Duodenal mucosa (tissue), 2 donors: ENCODE measurements at regions not wholly inside any gene's neighbourhood (a gene's known extent, or its start where the extent isn't known, plus 50 kb on each side); places are given as distances from the start of the nearest gene placed in this dataset.

Experiments
- H3K27ac ChIP-seq: one replicate; pipeline ENCODE4 v1.7.0; 2013; ENCODE audit warnings: low read depth, low read length
- H3K27me3 ChIP-seq, 2 donors: one replicate each; pipeline ENCODE4 v1.7.0; 2013; ENCODE audit warnings: low read length in 2 of 2, control low read depth in 1 of 2; ENCODE audit not compliant: insufficient read depth in 2 of 2, control insufficient read depth in 1 of 2
- H3K36me3 ChIP-seq, 2 donors: one replicate each; pipeline ENCODE4 v1.7.0; 2013; ENCODE audit warnings: low read length in 2 of 2, control low read depth in 1 of 2; ENCODE audit not compliant: insufficient read depth in 2 of 2, control insufficient read depth in 1 of 2
- H3K4me1 ChIP-seq, 2 donors: one replicate each; pipeline ENCODE4 v1.7.0; 2013; ENCODE audit warnings: low read length in 2 of 2, control low read depth in 1 of 2; ENCODE audit not compliant: insufficient read depth in 2 of 2, control insufficient read depth in 1 of 2
- H3K4me3 ChIP-seq, 2 donors: one replicate each; pipeline ENCODE4 v1.7.0; 2013; ENCODE audit warnings: low read length in 2 of 2, low read depth in 1 of 2
- H3K9ac ChIP-seq, 2 donors: one replicate each; pipeline ENCODE4 v1.7.0; 2013; ENCODE audit warnings: low read length in 2 of 2, low read depth in 1 of 2
- H3K9me3 ChIP-seq, 2 donors: one replicate each; pipeline ENCODE4 v1.7.0; 2013; ENCODE audit warnings: low read length in 2 of 2, control low read depth in 1 of 2; ENCODE audit not compliant: control insufficient read depth in 1 of 2

GRCh38 chr12:19572920-19573558 is 133.7 kb downstream of the AEBP2 start:
- H3K9me3 ChIP-seq: no peaks in the 10 kb centered on the region
- H3K4me1 ChIP-seq: no peaks in the 10 kb centered on the region
- H3K27me3 ChIP-seq: no peaks in the 10 kb centered on the region
- H3K4me3 ChIP-seq: no peak overlapping the region
- H3K27ac ChIP-seq: no peak overlapping the region
- no peak overlapping the region for H3K9ac ChIP-seq
- H3K36me3 ChIP-seq: no peaks in the 10 kb centered on the region

- H3K9ac ChIP-seq: no peak overlapping the region
- no peaks in the 10 kb centered on the region for H3K36me3 ChIP-seq
- no peaks in the 10 kb centered on the region for H3K4me1 ChIP-seq
- H3K4me3 ChIP-seq: no peak overlapping the region
- no peaks in the 10 kb centered on the region for H3K27me3 ChIP-seq
- no peaks in the 10 kb centered on the region for H3K9me3 ChIP-seq
- H3K27ac ChIP-seq: no peak overlapping the region
These were observed 134.6 kb downstream of the AEBP2 start for GRCh38 chr12:19573866-19574265.

GRCh38 chr12:19574601-19575000 is 135.3 kb downstream of the AEBP2 start:
- Histone ChIP-seq H3K36me3 (no peaks in the 10 kb centered on the region), H3K27me3 (no peaks in the 10 kb centered on the region), H3K27ac (no peak overlapping the region), H3K9me3 (no peaks in the 10 kb centered on the region), H3K4me1 (no peaks in the 10 kb centered on the region), H3K4me3 (no peak overlapping the region), H3K9ac (no peak overlapping the region)

- Histone ChIP-seq H3K9me3 (no peaks in the 10 kb centered on the region), H3K4me1 (no peaks in the 10 kb centered on the region), H3K27ac (no peak overlapping the region), H3K27me3 (no peaks in the 10 kb centered on the region), H3K4me3 (no peak overlapping the region), H3K36me3 (no peaks in the 10 kb centered on the region), H3K9ac (no peak overlapping the region)
These were observed 136.3 kb downstream of the AEBP2 start for GRCh38 chr12:19575337-19576243.

- Histone ChIP-seq H3K27ac (no peak overlapping the region), H3K36me3 (no peaks in the 10 kb centered on the region), H3K9ac (no peak overlapping the region), H3K27me3 (no peaks in the 10 kb centered on the region), H3K4me1 (no peaks in the 10 kb centered on the region), H3K4me3 (no peak overlapping the region), H3K9me3 (no peaks in the 10 kb centered on the region)
These were observed 137.4 kb downstream of the AEBP2 start for GRCh38 chr12:19576506-19577280.

- no peaks in the 10 kb centered on the region for H3K36me3 ChIP-seq
- H3K9me3 ChIP-seq: no peaks in the 10 kb centered on the region
- no peak overlapping the region for H3K4me3 ChIP-seq
- H3K27me3 ChIP-seq: no peaks in the 10 kb centered on the region
- H3K4me1 ChIP-seq: no peaks in the 10 kb centered on the region
- no peak overlapping the region for H3K9ac ChIP-seq
- H3K27ac ChIP-seq: no peak overlapping the region
These were observed 137.9 kb downstream of the AEBP2 start for GRCh38 chr12:19577281-19577530.

GRCh38 chr12:19584732-19585131 is 145.4 kb downstream of the AEBP2 start:
- no peaks in the 10 kb centered on the region for H3K27me3 ChIP-seq
- H3K9me3 ChIP-seq: peaks cover 4 to 13% of the 10 kb centered on the region in 2 donors
- H3K36me3 ChIP-seq: no peaks in the 10 kb centered on the region
- H3K4me3 ChIP-seq: no peak overlapping the region
- H3K9ac ChIP-seq: no peak overlapping the region
- no peaks in the 10 kb centered on the region for H3K4me1 ChIP-seq
- H3K27ac ChIP-seq: no peak overlapping the region

GRCh38 chr12:19588951-19589350 is 149.7 kb downstream of the AEBP2 start:
- no peaks in the 10 kb centered on the region for H3K36me3 ChIP-seq

GRCh38 chr12:19591951-19592350 is 152.7 kb downstream of the AEBP2 start:
- H3K9ac ChIP-seq: no peak overlapping the region
- H3K4me3 ChIP-seq: no peak overlapping the region
- H3K27ac ChIP-seq: no peak overlapping the region
- H3K27me3 ChIP-seq: no peaks in the 10 kb centered on the region
- no peaks in the 10 kb centered on the region for H3K4me1 ChIP-seq
- H3K36me3 ChIP-seq: no peaks in the 10 kb centered on the region
- no peaks in the 10 kb centered on the region for H3K9me3 ChIP-seq

More at GRCh38 chr12:19588951-19589350, 149.7 kb downstream of the AEBP2 start:
- peaks cover 0 to under 1% of the 10 kb centered on the region in 2 donors for H3K9me3 ChIP-seq
- no peak overlapping the region for H3K9ac ChIP-seq
- H3K27ac ChIP-seq: no peak overlapping the region
- H3K4me3 ChIP-seq: no peak overlapping the region
- H3K27me3 ChIP-seq: no peaks in the 10 kb centered on the region
- no peaks in the 10 kb centered on the region for H3K4me1 ChIP-seq
